Activated CD8-positive, alpha-beta memory T cell treated with anti-CD3 and anti-CD28 coated beads for 4 hours (primary cell): ENCODE measurements at regions not wholly inside any gene's neighbourhood (a gene's known extent, or its start where the extent isn't known, plus 50 kb on each side); places are given as distances from the start of the nearest gene placed in this dataset.

Source experiments
- DNase-seq, 2 donors: peaks; one replicate each; pipeline ENCODE4 v3.0.0-alpha.2; 2020; ENCODE audit warnings: low read depth in 2 of 2

DNA sequence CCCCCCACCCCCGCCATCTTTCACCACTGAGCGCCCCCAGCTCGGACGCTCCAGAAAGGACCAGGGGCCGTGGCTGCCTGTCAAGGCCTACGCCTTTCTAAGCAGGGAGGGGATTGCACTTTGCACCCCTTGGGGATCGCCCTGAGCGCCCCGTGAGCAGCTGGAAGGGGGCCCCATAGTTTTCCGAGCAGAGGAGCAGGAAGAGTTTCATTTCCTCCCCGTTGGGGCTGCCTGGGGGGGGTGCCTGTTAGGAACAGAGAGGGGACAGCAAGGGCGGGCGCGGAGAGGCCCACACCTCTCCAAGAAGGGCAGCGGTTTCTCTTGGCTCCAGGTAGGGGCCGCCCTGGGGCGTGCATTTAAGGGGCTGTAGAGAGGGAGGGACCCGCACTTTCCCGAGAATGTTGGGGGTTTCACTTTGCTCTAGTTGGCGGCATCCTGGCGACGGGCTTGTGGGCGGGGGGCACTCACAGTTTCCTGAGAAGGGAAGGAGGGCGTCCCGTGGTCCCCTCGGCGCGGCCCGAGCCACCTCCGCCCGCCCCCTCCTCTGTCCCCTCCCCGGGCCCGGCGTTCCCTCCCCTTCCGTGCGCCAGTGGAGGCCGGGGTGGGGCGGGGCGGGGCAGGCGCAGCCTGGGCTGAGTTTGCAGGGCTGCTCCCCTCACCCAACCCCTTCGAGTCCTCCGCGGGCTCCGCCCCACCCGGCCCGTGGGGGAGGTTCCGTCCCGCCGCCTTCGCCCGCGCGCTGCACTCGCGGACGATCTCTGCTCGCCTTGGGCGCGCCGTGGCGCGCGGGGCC is 82.3 kb upstream of the CD99 start:
- peak; percentile 71 to 74 for DNase-seq

DNA sequence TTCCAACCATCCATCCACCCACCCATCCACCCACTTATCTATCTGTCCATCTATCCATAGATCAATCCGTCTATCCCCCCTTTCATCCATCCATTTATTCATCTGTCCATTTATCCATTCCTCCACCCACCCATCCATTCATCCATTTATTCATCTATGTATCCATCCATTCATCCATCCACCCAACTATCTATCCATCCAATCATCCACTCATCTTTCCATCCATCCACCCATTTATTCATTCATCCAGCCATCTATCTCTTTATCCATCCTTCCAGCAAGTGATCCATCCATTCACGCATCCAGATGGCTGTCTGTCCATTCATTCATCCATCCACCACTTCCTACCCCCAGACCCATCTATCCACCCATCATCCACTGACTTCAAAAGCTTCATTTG is 84.0 kb upstream of the CD99 start:
- no peak for DNase-seq

DNA sequence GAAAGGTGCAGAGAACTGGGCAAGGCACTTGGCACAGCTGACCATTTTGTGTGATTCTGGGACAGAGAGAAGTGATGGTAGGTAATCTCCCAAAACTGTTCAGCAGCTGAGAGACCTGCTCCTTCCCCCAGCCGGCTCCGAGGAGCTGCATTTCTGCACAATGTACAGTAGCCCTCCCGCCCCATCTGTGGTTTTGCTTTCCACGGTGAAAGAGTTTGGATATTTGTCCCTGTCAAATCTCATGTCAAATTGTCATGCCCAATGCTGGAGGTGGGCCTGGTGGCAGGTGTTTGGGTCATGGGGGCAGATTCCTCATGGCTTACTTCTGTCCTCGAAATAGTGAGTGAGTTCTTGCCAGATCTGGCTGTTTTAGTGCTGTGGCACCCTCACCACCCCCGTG is 90.5 kb upstream of the CD99 start:
- no peak for DNase-seq

GRCh38 chrX:2596555-2597255 is 94.4 kb upstream of the CD99 start:
- DNase-seq = no peak

GRCh38 chrX:2596045-2596444 is 95.0 kb upstream of the CD99 start:
- no peak for DNase-seq

DNA sequence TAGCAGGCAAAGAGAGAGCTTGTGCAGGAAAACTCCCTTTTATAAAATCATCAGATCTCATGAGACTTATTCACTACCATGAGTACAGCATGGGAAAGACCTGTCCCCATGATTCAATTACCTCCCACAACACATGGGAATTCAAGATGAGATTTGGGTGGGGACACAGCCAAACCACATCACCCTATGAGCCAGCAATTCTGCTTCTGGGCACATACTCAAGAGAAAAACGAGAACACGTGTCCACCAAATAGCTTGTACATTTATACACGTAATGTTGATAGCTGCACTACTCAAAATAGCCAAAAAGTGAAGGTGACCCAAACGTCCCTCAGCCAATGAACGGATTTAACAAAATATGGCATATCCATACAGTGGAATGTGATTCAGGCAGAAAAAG is 94.5 kb upstream of the DHRSX start:
- no peak for DNase-seq

DNA sequence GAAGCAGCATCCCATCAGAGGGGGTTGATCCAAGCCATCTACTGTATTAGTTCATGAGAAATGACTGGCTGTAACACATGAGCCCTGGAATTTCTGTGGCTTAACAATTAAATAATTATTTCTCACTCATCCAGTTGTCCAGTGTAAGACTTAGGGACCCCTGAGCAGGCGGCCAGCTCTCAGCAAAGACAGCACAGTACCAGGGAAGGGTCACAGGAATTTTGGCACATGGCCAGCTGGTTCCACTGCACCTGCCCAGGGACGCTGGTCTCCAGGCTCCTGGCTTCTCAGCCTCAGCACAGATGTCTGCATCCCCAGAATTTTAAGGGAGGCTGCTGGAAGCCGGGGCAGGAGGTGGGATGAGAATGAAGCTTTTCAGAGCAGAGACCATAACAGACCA is 93.7 kb upstream of the DHRSX start:
- DNase-seq = no peak

GRCh38 chrX:2592279-2592678 is 91.5 kb upstream of the DHRSX start:
- DNase-seq = no peak

DNA sequence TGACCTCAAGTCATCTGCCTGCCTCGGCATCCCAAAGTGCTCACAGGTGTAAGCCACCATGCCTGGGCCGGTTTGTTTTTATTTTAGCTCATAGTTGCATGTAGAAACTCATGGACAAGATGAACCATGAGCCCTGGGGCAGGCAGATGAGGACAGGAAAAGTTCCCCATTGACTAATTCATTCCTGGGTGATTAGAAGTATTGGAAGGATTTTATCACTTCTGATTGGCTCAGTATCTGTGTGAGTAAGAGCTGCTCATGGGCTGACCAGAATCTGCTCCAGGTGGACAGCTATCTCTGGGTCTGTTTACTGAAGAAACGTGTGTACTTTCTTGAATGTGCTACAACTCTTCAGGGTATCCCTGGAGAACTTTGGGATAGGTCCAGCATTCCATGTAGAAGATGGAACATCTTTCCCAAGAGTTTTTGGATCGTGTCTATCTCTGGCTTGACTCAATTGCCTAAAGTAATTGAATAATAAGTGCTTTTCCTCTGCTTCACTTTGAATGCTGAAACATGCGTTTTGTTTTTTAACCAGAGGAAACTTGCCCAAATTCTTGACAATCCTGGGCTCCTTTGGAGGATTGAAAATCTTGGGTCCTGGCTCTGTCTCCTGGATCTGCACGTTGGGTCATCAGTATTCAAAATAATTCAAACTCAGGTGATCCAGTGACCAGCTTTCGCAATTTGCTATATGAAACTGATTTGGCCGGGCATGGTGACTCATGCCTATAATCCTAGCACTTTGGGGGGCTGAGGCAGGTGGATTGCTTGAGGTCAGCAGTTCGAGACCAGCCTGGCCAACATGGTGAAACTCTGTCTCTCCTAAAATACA is 88.6 kb upstream of the DHRSX start:
- DNase-seq = no peak

- no peak for DNase-seq
These were observed 87.3 kb upstream of the DHRSX start for GRCh38 chrX:2588049-2588448.

DNA sequence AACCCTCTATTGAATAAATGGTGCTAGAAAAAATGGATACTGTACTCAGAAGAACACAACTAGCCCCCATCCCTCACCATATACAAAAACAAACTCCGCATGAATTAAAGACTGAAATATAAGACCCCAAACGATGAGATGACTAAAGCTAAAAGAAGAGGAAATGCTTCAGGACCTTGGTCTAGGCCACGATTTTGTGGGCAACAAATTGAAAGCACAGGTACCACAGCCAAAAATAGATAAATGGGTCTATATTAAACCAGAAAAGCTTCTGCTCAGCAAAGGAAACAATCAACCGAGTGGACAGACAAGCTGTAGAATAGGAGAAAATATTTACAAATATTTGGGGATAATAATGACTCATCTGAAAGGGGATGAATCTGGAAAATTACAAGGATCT is 86.4 kb upstream of the DHRSX start:
- DNase-seq = no peak

DNA sequence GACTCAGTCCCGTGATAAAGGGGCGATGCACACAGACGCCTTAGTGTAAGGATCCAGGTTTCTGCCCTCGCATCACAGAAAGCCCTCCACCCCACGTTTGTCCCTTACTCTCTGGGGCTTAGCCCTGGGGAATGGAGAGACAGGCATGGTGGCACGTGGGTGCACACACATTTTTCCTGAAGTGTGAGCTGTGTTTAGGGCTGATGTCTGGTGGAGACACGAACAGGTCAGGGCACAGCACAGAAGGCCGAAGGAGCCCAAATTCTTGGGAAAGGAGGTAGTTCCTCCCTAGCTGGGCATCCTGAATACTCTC is 84.3 kb upstream of the DHRSX start:
- no peak for DNase-seq

- DNase-seq = no peak
These were observed 83.7 kb upstream of the DHRSX start for GRCh38 chrX:2584251-2585157.

GRCh38 chrX:2583194-2584162 is 82.7 kb upstream of the DHRSX start:
- no peak for DNase-seq

GRCh38 chrX:2582667-2583066 is 81.9 kb upstream of the DHRSX start:
- DNase-seq = no peak

DNA sequence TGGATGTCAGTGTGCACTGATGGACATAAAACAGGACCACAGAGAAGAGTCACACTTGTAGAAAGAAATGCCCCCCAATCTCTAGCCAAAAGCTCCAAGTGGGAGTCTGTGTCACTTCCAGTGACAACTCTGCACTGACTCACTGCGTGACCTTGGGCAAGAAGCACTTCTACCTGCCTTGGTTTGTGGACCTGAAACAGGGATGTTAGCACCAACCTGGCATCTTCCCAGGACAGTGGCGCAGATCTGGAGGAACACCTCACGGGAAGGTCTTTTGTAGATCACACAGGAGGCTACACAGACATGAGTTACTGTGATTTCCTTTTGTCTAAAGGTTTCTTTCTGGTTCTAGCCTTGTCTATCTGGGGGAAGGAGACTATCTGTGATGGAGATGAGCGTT is 80.5 kb upstream of the DHRSX start:
- no peak for DNase-seq

GRCh38 chrX:2578864-2579263 is 78.1 kb upstream of the DHRSX start:
- DNase-seq = no peak

DNA sequence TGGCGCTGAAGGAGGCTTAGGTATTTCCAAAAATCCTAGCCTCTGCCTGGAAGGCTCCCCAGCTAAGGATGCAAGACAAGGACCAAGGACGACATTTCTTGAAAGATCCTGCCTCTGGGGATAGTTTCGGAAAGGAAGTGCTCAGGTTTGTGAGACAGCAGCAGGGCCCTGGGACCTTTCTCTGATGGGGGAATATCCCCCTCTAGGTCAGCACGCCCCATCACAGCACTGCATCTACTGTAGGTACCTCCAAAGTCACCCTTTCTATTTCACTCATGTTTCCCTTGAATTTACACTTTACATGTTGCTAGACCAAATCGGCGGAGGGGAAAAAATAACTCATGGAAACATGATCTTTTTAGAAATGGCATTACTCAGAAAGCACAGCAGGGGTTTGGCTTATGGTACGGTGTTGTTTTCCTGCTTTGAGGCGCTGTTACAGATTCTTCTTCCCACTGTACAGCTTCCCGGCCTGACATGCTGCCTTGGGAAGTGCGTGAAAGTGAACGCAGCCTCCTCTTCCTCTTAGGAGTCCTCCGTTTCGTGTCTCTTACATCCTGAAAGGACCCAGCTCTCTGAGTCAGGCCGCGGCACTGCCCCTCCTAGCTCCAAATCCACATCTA is 77.2 kb upstream of the DHRSX start:
- DNase-seq = no peak

GRCh38 chrX:2576793-2577192 is 76.0 kb upstream of the DHRSX start:
- no peak for DNase-seq

- no peak for DNase-seq
These were observed 73.5 kb upstream of the DHRSX start for GRCh38 chrX:2574271-2574670.
